ENCODE measurements at regions not wholly inside any gene's neighbourhood (a gene's known extent, or its start where the extent isn't known, plus 50 kb on each side); places are given as distances from the start of the nearest gene placed in this dataset.
A peak's percentile ranks its signal among the peaks of the same experiment; 100 is the strongest.

DNA sequence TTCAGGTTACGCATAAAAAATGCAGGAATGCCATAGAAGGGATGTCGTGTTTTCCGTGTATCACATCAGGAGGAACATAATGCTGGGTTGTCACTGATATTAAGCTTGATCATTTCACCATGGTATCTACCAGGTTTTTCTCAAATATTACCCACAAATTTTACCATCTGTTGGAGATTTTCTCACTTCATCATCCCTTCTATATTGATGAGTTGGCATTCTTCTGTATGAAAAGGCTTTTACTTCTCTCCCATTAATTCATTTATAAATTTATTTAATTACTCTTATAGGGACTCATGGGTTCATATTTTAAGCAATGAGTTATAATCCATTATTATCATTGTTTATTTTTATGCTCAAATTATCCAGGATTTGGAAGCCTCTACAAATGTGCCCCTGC is 608.2 kb downstream of the EPHA4 start:
- H3K79me2 ChIP-seq (ENCODE audit: insufficient read depth, low read length), result no peaks in the 10 kb centered on the region
- WGBS (ENCODE audit: low lambda C conversion rate), result 30% methylated on average over 3 of the region's 3 CpGs
- no peak overlapping the region for H3K9ac ChIP-seq (ENCODE audit: insufficient read depth, low read depth, low read length)
- H2AFZ ChIP-seq (ENCODE audit: low read length), result no peak overlapping the region
- H3K27ac ChIP-seq (ENCODE audit: extremely low read length, insufficient read depth, low read length), result no peak overlapping the region
- H3K4me2 ChIP-seq (ENCODE audit: low read depth, low read length), result no peak overlapping the region
- intact Hi-C loops (cut with micrococcal nuclease; ENCODE audit: unreplicated experiment) (no loop called here), in situ Hi-C loops (cut with HindIII; ENCODE audit: extremely low pct_ligation_motif_present, low pct_unique_long_range_greater_than_20kb) (no loop called here)
- no peak for ATAC-seq
- no peak for DNase-seq (ENCODE audit: low spot score)
- H3K9me3 ChIP-seq (ENCODE audit: low read length), result peaks cover 32% of the 10 kb centered on the region
- no peaks in the 10 kb centered on the region for H4K20me1 ChIP-seq (ENCODE audit: insufficient read depth, low read length)
- H3K27me3 ChIP-seq (ENCODE audit: control insufficient read depth in 1 of 2, insufficient read depth in 2 of 2, low read length in 2 of 2), result no peaks in the 10 kb centered on the region
- BruUV-seq (replicated peaks), result no TSS peak
- H3K4me3 ChIP-seq (replicated peaks in 1 of 3; ENCODE audit: insufficient read depth in 1 of 3, low read depth in 2 of 3, low read length in 3 of 3), result no peak overlapping the region
- POLR2A ChIA-PET, result no interaction called here
- CTCF ChIA-PET (ENCODE audit: low intra/inter-chr PET ratio, low total read pairs), result no interaction called here
- no peaks in the 10 kb centered on the region for H3K4me1 ChIP-seq (ENCODE audit: insufficient read depth, low read length)
- H3K36me3 ChIP-seq (replicated peaks in 1 of 2; ENCODE audit: control insufficient read depth in 1 of 2, insufficient read depth in 2 of 2, low read length in 2 of 2), result no peaks in the 10 kb centered on the region
- TF ChIP-seq, protein P1, sequence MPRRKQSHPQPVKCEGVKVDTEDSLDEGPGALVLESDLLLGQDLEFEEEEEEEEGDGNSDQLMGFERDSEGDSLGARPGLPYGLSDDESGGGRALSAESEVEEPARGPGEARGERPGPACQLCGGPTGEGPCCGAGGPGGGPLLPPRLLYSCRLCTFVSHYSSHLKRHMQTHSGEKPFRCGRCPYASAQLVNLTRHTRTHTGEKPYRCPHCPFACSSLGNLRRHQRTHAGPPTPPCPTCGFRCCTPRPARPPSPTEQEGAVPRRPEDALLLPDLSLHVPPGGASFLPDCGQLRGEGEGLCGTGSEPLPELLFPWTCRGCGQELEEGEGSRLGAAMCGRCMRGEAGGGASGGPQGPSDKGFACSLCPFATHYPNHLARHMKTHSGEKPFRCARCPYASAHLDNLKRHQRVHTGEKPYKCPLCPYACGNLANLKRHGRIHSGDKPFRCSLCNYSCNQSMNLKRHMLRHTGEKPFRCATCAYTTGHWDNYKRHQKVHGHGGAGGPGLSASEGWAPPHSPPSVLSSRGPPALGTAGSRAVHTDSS (CRISPR knock-in tag; conservative IDR thresholded peaks at IDR 0.05), result no peak
- TF ChIP-seq MAFK (conservative IDR thresholded peaks at IDR 0.05 in 1 of 2, IDR thresholded peaks at IDR 0.05 in 1 of 2; ENCODE audit: low read length in 2 of 2) (peak; percentile 80 to 92; a peak in 3 of 4 replicates), MIXL1 (CRISPR knock-in tag; IDR thresholded peaks at IDR 0.05) (no peak), FOXK2 (IDR thresholded peaks at IDR 0.05) (no peak), ZNF331 (CRISPR knock-in tag; IDR thresholded peaks at IDR 0.05) (no peak), STAG1 (CRISPR knock-in tag; IDR thresholded peaks at IDR 0.05) (no peak), BORCS8-MEF2B (CRISPR knock-in tag; IDR thresholded peaks at IDR 0.05) (no peak), MAFF (IDR thresholded peaks at IDR 0.05; ENCODE audit: low read depth, low read length) (peak; percentile 88), ZNF263 (CRISPR knock-in tag; IDR thresholded peaks at IDR 0.05) (no peak)
- TF ChIP-seq, protein P2, sequence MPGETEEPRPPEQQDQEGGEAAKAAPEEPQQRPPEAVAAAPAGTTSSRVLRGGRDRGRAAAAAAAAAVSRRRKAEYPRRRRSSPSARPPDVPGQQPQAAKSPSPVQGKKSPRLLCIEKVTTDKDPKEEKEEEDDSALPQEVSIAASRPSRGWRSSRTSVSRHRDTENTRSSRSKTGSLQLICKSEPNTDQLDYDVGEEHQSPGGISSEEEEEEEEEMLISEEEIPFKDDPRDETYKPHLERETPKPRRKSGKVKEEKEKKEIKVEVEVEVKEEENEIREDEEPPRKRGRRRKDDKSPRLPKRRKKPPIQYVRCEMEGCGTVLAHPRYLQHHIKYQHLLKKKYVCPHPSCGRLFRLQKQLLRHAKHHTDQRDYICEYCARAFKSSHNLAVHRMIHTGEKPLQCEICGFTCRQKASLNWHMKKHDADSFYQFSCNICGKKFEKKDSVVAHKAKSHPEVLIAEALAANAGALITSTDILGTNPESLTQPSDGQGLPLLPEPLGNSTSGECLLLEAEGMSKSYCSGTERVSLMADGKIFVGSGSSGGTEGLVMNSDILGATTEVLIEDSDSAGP (CRISPR knock-in tag; IDR thresholded peaks at IDR 0.05; ENCODE audit: borderline replicate concordance), result no peak
- TF ChIP-seq, protein P3, sequence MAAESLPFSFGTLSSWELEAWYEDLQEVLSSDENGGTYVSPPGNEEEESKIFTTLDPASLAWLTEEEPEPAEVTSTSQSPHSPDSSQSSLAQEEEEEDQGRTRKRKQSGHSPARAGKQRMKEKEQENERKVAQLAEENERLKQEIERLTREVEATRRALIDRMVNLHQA (CRISPR knock-in tag; IDR thresholded peaks at IDR 0.05), result no peak
- FAIRE-seq, result no peak
